Retinal pigment epithelial cell (primary cell): ENCODE measurements at regions not wholly inside any gene's neighbourhood (a gene's known extent, or its start where the extent isn't known, plus 50 kb on each side); places are given as distances from the start of the nearest gene placed in this dataset.

Experiments used
- DNase-seq: peaks from one replicate; pipeline ENCODE4 v3.0.0-alpha.2; 2010; ENCODE audit warnings: low read depth
- H3K4me3 ChIP-seq: 2 replicates; pipeline ENCODE4 v1.5.1; 2011; ENCODE audit warnings: mild to moderate bottlenecking, low read length, control low read depth, moderate library complexity
- CTCF ChIP-seq: conservative IDR thresholded peaks from 2 replicates; pipeline ENCODE4 v1.5.1; 2011; ENCODE audit warnings: low read depth, low read length, control low read depth, inconsistent platforms

GRCh38 chr20:25145131-25145530, 50.4 kb upstream of the ENTPD6 start:
- no peak for DNase-seq
- H3K4me3 ChIP-seq, result no peak overlapping the region
- no peak for TF ChIP-seq CTCF
